GM23338 (cell line): ENCODE measurements at regions not wholly inside any gene's neighbourhood (a gene's known extent, or its start where the extent isn't known, plus 50 kb on each side); places are given as distances from the start of the nearest gene placed in this dataset.

Experiments
- ATAC-seq: fragments of 200-7000 bp; cut with Tn5 transposase; 3 replicates; pipeline ENCODE4 v1.9.1; 2020
- DNase-seq: peaks from one replicate; pipeline ENCODE4 v3.0.0-alpha.2; 2015; ENCODE audit warnings: low spot score
- H2AFZ ChIP-seq: fragments of 200-600 bp; sonication (generic); 2 replicates; pipeline ENCODE4 v1.8.0; 2016; ENCODE audit warnings: antibody characterized with exemption, mild to moderate bottlenecking, moderate library complexity
- H3F3A ChIP-seq: fragments of 200-600 bp; sonication (generic); replicated peaks from 2 replicates; pipeline ENCODE4 v1.8.0; 2017; ENCODE audit warnings: antibody characterized with exemption, mixed run types, low read depth
- H3K27ac ChIP-seq: fragments of 200-600 bp; sonication (generic); 2 replicates; pipeline ENCODE4 v1.6.1; 2016; ENCODE audit warnings: low read depth
- H3K27me3 ChIP-seq: fragments of 200-600 bp; sonication (generic); 2 replicates; pipeline ENCODE4 v1.8.0; 2016; ENCODE audit warnings: mild to moderate bottlenecking, mixed run types, moderate library complexity; ENCODE audit not compliant: insufficient read depth
- H3K36me3 ChIP-seq: fragments of 200-600 bp; sonication (generic); 2 replicates; pipeline ENCODE4 v1.8.0; 2016; ENCODE audit warnings: mild to moderate bottlenecking; ENCODE audit not compliant: insufficient read depth
- H3K4me1 ChIP-seq: fragments of 200-600 bp; sonication (generic); 2 replicates; pipeline ENCODE4 v1.8.0; 2016; ENCODE audit warnings: mild to moderate bottlenecking, moderate library complexity; ENCODE audit not compliant: insufficient read depth
- H3K4me2 ChIP-seq: fragments of 200-600 bp; sonication (generic); 2 replicates; pipeline ENCODE4 v1.7.1; 2017; ENCODE audit warnings: mixed run types
- H3K4me3 ChIP-seq: fragments of 200-600 bp; sonication (generic); 2 replicates; pipeline ENCODE4 v1.6.1; 2016; ENCODE audit warnings: mixed run types
- H3K79me2 ChIP-seq: fragments of 200-600 bp; sonication (generic); replicated peaks from 2 replicates; pipeline ENCODE4 v1.8.0; 2017; ENCODE audit warnings: mild to moderate bottlenecking; ENCODE audit not compliant: insufficient read depth
- H3K9me2 ChIP-seq: fragments of 200-600 bp; sonication (generic); 2 replicates; pipeline ENCODE4 v1.8.0; 2017; ENCODE audit not compliant: insufficient read depth
- H4K20me1 ChIP-seq: fragments of 200-600 bp; sonication (generic); replicated peaks from 2 replicates; pipeline ENCODE4 v1.8.0; 2017; ENCODE audit warnings: mild to moderate bottlenecking; ENCODE audit not compliant: insufficient read depth
- H3K27ac Mint-ChIP-seq: 2 replicates; pipeline ENCODE4 v1.8.0; 2020; ENCODE audit warnings: inconsistent platforms, mild to moderate bottlenecking, moderate library complexity, mixed read lengths
- H3K27me3 Mint-ChIP-seq: 3 replicates; pipeline ENCODE4 v1.8.0; 2022; ENCODE audit warnings: low read depth, mild to moderate bottlenecking, moderate library complexity, mixed read lengths, inconsistent platforms; ENCODE audit not compliant: insufficient read depth, poor library complexity
- H3K36me3 Mint-ChIP-seq: 3 replicates; pipeline ENCODE4 v1.8.0; 2021; ENCODE audit warnings: low read depth, mild to moderate bottlenecking, inconsistent platforms, moderate library complexity, mixed read lengths
- H3K4me1 Mint-ChIP-seq: 3 replicates; pipeline ENCODE4 v1.8.0; 2020; ENCODE audit warnings: mild to moderate bottlenecking, inconsistent platforms, mixed read lengths
- H3K4me3 Mint-ChIP-seq: 3 replicates; pipeline ENCODE4 v1.8.0; 2021; ENCODE audit warnings: moderate library complexity, mild to moderate bottlenecking, inconsistent platforms, mixed read lengths
- H3K9me3 Mint-ChIP-seq: 3 replicates; pipeline ENCODE4 v1.8.0; 2020; ENCODE audit warnings: moderate library complexity, mild to moderate bottlenecking, inconsistent platforms, mixed read lengths
- CREB1 ChIP-seq: fragments of 250-450 bp; sonication (Bioruptor Pico); IDR thresholded peaks from 2 replicates; pipeline ENCODE4 v1.5.0; 2020; ENCODE audit warnings: low read depth, mild to moderate bottlenecking, moderate library complexity
- EZH2 ChIP-seq: fragments of 200-600 bp; sonication (generic); IDR thresholded peaks from one replicate; pipeline ENCODE4 v1.8.0; 2017; ENCODE audit warnings: antibody characterized with exemption, mild to moderate bottlenecking, low read depth; ENCODE audit not compliant: unreplicated experiment
- EZH2phosphoT487 ChIP-seq: fragments of 200-600 bp; sonication (generic); IDR thresholded peaks from one replicate; pipeline ENCODE4 v1.8.1; 2018; ENCODE audit warnings: antibody characterized with exemption; ENCODE audit not compliant: unreplicated experiment
- JUNB ChIP-seq: IDR thresholded peaks from one replicate; pipeline ENCODE4 v1.6.1; 2016; ENCODE audit warnings: antibody characterized with exemption; ENCODE audit not compliant: unreplicated experiment
- NANOG ChIP-seq: IDR thresholded peaks from 2 replicates; pipeline ENCODE4 v1.6.1; 2016; ENCODE audit warnings: antibody characterized with exemption, borderline replicate concordance
- POLR2AphosphoS5 ChIP-seq: IDR thresholded peaks from 2 replicates; pipeline ENCODE4 v1.6.1; 2016; ENCODE audit warnings: antibody characterized with exemption, low read depth
- STAT1 ChIP-seq: IDR thresholded peaks from one replicate; pipeline ENCODE4 v1.6.1; 2016; ENCODE audit warnings: antibody characterized with exemption; ENCODE audit not compliant: unreplicated experiment
- ZNF114 ChIP-seq: fragments of 250-450 bp; sonication (Bioruptor Pico); IDR thresholded peaks from 2 replicates; pipeline ENCODE4 v1.5.0; 2020; ENCODE audit warnings: mild to moderate bottlenecking, moderate library complexity
- ZNF331 ChIP-seq: fragments of 250-450 bp; sonication (Bioruptor Pico); IDR thresholded peaks from 2 replicates; pipeline ENCODE4 v1.5.0; 2020; ENCODE audit warnings: low read depth, mild to moderate bottlenecking, moderate library complexity
- ZNF462 ChIP-seq: fragments of 250-450 bp; sonication (Bioruptor Pico); IDR thresholded peaks from 2 replicates; pipeline ENCODE4 v1.5.0; 2020; ENCODE audit warnings: mild to moderate bottlenecking, moderate library complexity
- TF ChIP-seq, protein P1 (sequence below), 2 experiments: fragments of 200-600 bp in 1 of 2; sonication (generic) in 1 of 2; conservative IDR thresholded peaks; 2 replicates each; pipeline versions ENCODE4 v1.5.1 to v1.6.1; 2016 to 2017; ENCODE audit warnings: antibody characterized with exemption in 2 of 2, low read depth in 2 of 2, mild to moderate bottlenecking in 2 of 2, moderate library complexity in 1 of 2
- TF ChIP-seq, protein P2 (sequence below): IDR thresholded peaks from 2 replicates; pipeline ENCODE4 v1.6.1; 2016; ENCODE audit warnings: antibody characterized with exemption
- TF ChIP-seq, protein P3 (sequence below): IDR thresholded peaks from one replicate; pipeline ENCODE4 v1.6.1; 2018; ENCODE audit warnings: antibody characterized with exemption; ENCODE audit not compliant: unreplicated experiment

DNA sequence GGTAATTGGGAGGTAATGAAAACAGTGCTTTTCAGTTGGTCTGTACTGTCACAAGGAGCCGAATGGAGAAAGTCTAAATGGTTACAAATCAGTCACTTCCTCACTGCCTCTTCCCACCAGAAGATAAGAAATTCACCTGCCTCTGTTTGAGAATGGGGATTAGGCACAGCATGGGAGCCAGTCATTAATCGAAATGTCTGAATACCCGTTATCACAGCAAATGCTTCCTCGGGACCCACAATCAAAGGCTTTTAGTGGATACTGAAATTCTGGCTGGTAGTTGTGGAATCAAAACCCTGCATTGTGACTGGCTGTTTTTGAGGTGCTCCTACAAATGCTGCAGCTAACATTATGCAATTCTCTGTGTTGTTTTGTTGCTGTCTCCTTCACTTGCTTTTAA is 461.0 kb upstream of the MEX3C start:
- H3K4me1 ChIP-seq, result peaks cover 15% of the 10 kb centered on the region
- H3K27ac Mint-ChIP-seq, result no peak overlapping the region
- H3K4me2 ChIP-seq, result no peak overlapping the region
- no peaks in the 10 kb centered on the region; the same call in 2 of the 3 replicates for H3K36me3 Mint-ChIP-seq
- H3K27me3 ChIP-seq, result no peaks in the 10 kb centered on the region
- H3K36me3 ChIP-seq, result no peaks in the 10 kb centered on the region
- H3K79me2 ChIP-seq, result no peaks in the 10 kb centered on the region
- H3K4me1 Mint-ChIP-seq, result peaks cover 38% of the 10 kb centered on the region
- 0 out of 2 replicates have a peak, but pooled peaks cover 4% of the 10 kb centered on the region for H3K9me2 ChIP-seq
- DNase-seq, result no peak
- no peaks in the 10 kb centered on the region for H3F3A ChIP-seq
- no peak overlapping the region for H3K4me3 ChIP-seq
- no peak overlapping the region for H3K4me3 Mint-ChIP-seq
- H3K9me3 Mint-ChIP-seq, result no peaks in the 10 kb centered on the region
- H4K20me1 ChIP-seq, result no peaks in the 10 kb centered on the region
- TF ChIP-seq JUNB (no peak), ZNF114 (CRISPR knock-in tag) (no peak), POLR2AphosphoS5 (no peak), STAT1 (no peak), ZNF331 (no peak), EZH2phosphoT487 (no peak), EZH2 (no peak), NANOG (no peak), ZNF462 (CRISPR knock-in tag) (no peak), CREB1 (CRISPR knock-in tag) (no peak)
- TF ChIP-seq, protein P1, sequence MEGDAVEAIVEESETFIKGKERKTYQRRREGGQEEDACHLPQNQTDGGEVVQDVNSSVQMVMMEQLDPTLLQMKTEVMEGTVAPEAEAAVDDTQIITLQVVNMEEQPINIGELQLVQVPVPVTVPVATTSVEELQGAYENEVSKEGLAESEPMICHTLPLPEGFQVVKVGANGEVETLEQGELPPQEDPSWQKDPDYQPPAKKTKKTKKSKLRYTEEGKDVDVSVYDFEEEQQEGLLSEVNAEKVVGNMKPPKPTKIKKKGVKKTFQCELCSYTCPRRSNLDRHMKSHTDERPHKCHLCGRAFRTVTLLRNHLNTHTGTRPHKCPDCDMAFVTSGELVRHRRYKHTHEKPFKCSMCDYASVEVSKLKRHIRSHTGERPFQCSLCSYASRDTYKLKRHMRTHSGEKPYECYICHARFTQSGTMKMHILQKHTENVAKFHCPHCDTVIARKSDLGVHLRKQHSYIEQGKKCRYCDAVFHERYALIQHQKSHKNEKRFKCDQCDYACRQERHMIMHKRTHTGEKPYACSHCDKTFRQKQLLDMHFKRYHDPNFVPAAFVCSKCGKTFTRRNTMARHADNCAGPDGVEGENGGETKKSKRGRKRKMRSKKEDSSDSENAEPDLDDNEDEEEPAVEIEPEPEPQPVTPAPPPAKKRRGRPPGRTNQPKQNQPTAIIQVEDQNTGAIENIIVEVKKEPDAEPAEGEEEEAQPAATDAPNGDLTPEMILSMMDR (conservative IDR thresholded peaks at IDR 0.05; ENCODE audit: low read depth in 2 of 2), result no peak
- TF ChIP-seq, protein P2, sequence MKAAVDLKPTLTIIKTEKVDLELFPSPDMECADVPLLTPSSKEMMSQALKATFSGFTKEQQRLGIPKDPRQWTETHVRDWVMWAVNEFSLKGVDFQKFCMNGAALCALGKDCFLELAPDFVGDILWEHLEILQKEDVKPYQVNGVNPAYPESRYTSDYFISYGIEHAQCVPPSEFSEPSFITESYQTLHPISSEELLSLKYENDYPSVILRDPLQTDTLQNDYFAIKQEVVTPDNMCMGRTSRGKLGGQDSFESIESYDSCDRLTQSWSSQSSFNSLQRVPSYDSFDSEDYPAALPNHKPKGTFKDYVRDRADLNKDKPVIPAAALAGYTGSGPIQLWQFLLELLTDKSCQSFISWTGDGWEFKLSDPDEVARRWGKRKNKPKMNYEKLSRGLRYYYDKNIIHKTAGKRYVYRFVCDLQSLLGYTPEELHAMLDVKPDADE, result no peak
- TF ChIP-seq, protein P3, sequence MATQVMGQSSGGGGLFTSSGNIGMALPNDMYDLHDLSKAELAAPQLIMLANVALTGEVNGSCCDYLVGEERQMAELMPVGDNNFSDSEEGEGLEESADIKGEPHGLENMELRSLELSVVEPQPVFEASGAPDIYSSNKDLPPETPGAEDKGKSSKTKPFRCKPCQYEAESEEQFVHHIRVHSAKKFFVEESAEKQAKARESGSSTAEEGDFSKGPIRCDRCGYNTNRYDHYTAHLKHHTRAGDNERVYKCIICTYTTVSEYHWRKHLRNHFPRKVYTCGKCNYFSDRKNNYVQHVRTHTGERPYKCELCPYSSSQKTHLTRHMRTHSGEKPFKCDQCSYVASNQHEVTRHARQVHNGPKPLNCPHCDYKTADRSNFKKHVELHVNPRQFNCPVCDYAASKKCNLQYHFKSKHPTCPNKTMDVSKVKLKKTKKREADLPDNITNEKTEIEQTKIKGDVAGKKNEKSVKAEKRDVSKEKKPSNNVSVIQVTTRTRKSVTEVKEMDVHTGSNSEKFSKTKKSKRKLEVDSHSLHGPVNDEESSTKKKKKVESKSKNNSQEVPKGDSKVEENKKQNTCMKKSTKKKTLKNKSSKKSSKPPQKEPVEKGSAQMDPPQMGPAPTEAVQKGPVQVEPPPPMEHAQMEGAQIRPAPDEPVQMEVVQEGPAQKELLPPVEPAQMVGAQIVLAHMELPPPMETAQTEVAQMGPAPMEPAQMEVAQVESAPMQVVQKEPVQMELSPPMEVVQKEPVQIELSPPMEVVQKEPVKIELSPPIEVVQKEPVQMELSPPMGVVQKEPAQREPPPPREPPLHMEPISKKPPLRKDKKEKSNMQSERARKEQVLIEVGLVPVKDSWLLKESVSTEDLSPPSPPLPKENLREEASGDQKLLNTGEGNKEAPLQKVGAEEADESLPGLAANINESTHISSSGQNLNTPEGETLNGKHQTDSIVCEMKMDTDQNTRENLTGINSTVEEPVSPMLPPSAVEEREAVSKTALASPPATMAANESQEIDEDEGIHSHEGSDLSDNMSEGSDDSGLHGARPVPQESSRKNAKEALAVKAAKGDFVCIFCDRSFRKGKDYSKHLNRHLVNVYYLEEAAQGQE, result no peak
- no peak overlapping the region for H3K27ac ChIP-seq
- no peak for ATAC-seq
- peak overlapping the region; percentile 11; the same call in 1 of the 2 replicates for H2AFZ ChIP-seq
- H3K27me3 Mint-ChIP-seq, result peaks cover 7% of the 10 kb centered on the region
